Vagina (tissue), 2 donors: ENCODE measurements at regions not wholly inside any gene's neighbourhood (a gene's known extent, or its start where the extent isn't known, plus 50 kb on each side); places are given as distances from the start of the nearest gene placed in this dataset.

Experiments used
- CTCF ChIP-seq, 3 experiments: fragments of 450-650 bp in 2 of 3; fragments of 200-600 bp in 1 of 3; sonication (generic) in 1 of 3; IDR thresholded peaks; one replicate each; pipeline ENCODE4 v1.5.1; 2017 to 2019; ENCODE audit warnings: antibody characterized with exemption in 3 of 3, mild to moderate bottlenecking in 2 of 3, moderate library complexity in 2 of 3
- POLR2AphosphoS5 ChIP-seq, 2 donors: sonication (generic); formaldehyde crosslinking; IDR thresholded peaks; one replicate each; pipeline ENCODE4 v1.9.0; 2017; ENCODE audit warnings: antibody characterized with exemption in 2 of 2, mild to moderate bottlenecking in 2 of 2, low read depth in 1 of 2; ENCODE audit not compliant: insufficient read depth in 1 of 2

GRCh38 chr4:67151376-67152343 is 393.6 kb downstream of the CENPC start:
- TF ChIP-seq CTCF (IDR thresholded peaks at IDR 0.05) (no peak), POLR2AphosphoS5 (IDR thresholded peaks at IDR 0.05; ENCODE audit: insufficient read depth in 1 of 2, low read depth in 1 of 2) (no peak)
